Mammary epithelial cell (primary cell): ENCODE measurements at regions not wholly inside any gene's neighbourhood (a gene's known extent, or its start where the extent isn't known, plus 50 kb on each side); places are given as distances from the start of the nearest gene placed in this dataset.

Experiments used
- CTCF ChIP-seq, 2 donors: IDR thresholded peaks in 1 of 2; conservative IDR thresholded peaks in 1 of 2; 2 replicates each; pipeline ENCODE4 v1.5.1; 2011 to 2012; ENCODE audit warnings: inconsistent platforms in 2 of 2, low read length in 2 of 2, mild to moderate bottlenecking in 2 of 2, control low read depth in 1 of 2, low read depth in 1 of 2; ENCODE audit not compliant: insufficient read depth in 1 of 2; ENCODE audit errors: extremely low read depth in 1 of 2
- EZH2 ChIP-seq: IDR thresholded peaks from 2 replicates; pipeline ENCODE4 v1.6.1; 2012; ENCODE audit warnings: low read length, inconsistent platforms, borderline replicate concordance

GRCh38 chr2:188752311-188752710 is 221.9 kb upstream of the COL3A1 start:
- no peak for TF ChIP-seq CTCF (conservative IDR thresholded peaks at IDR 0.05 in 1 of 2, IDR thresholded peaks at IDR 0.05 in 1 of 2; ENCODE audit: extremely low read depth in 1 of 2, insufficient read depth in 1 of 2, low read depth in 1 of 2, low read length in 2 of 2)
- TF ChIP-seq EZH2 = no peak
